Activated T-cell treated with anti-CD3 and anti-CD28 coated beads for 1 hour (primary cell): ENCODE measurements at regions not wholly inside any gene's neighbourhood (a gene's known extent, or its start where the extent isn't known, plus 50 kb on each side); places are given as distances from the start of the nearest gene placed in this dataset.

ENCODE experiments used
- DNase-seq: peaks from one replicate; pipeline ENCODE4 v3.0.0-alpha.2; 2020; ENCODE audit warnings: low read depth

DNA sequence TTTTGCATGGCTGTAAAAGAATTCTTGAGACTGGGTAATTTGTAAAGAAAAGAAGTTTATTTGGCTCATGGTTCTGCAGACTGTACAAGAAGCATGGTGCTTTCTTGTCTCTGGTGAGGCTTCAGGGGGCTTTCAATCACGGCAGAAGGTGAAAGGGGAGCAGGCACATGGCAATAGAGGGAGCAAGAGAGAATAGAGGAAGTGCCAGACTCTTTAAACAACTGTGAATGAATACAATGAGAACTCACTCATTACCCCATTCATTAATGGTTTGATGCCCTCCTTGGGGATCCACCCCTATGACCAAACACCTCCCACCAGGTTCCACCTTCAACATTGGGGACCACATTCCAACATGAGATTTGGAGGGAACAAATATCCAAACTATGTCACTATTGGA lies 463.5 kb downstream of the MTX2 start:
- no peak for DNase-seq

DNA sequence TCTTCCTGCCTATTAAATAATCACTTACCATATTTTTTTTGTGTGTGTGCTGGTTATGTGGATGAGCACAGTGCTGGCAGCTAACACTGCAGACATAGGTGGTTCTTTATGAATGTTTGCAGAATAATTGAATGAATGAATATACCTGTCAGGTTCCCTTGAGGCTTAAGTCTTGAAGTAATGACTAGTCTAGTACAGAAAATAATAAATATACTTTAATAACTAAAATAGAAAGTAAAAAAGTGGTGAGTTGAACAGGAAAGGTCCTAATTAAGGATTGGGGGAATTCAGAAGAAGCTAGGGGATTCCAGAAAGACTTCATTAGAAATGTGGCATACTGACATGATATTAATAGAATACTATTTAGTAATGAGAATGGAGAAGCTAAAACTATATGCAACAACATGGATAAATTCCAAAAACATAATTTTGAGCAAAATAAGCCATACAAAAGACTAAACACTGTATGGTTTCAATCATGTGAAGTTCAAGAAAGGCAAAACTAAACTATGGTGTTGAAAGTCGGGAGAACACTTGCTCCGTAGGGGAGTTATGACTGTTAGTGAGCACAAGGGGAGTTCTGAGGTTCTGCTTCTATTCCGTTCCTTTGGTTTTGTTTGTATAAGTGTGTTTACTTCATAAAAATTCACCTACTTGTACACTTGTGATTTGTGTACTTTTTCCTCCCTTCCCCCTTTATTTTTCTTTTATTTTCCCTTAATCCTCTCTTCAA lies 464.6 kb downstream of the MTX2 start:
- no peak for DNase-seq

DNA sequence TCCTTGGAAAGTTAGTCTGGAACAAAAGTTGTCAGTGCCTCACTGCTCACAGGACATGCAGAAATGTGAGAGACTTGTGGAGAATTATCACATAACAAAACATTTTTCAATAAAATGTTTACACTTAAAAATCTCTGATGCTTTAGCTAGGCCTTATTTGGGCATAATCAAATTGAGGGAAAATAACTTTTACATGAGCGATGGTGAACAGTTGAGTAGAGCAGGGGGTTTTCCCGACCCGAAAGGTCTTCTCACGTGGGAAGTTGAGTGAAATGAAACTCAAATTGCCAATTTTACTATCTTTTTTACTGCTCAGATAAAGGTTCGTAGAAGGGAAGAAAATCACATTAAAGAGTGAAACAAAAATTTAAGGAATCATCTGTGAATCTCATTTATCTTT lies 465.6 kb downstream of the MTX2 start:
- DNase-seq, result no peak

DNA sequence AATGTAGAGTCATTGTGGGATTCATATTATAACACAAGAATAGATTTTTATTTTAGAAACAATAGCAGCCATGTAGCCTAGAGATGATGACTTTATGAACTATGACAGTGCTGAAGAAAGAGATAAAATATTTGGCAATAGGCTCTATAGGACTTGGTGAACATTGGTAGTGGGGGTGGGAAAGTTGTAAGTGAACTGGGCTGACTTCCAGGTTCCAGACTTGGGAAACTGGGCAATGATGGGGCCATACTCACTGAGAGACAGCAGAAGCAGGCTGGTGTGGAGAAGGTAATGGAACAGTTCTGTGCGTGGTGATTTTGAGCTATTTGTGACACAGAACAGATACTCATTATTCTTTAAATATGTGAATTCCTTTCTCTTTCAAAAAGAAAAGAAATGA lies 470.3 kb upstream of the HNRNPA3 start:
- no peak for DNase-seq

DNA sequence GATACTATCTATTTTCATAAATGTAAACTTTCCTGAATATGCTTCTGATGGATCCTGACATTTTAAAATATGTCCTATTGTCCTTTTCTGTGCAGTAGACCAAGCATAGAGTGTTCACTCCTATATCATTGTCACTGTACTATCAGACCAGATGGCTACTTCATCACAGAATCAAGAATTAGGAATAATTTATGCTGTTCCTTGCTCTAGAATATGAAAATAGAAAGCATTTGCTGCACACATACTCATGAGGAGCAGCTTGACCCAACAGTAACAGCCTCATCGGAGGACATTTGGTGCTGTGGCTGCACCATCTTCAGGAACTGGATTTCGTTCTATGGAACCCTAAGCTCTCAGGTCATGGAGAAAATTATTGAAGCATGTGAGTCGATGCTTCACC lies 468.9 kb upstream of the HNRNPA3 start:
- DNase-seq, result no peak

DNA sequence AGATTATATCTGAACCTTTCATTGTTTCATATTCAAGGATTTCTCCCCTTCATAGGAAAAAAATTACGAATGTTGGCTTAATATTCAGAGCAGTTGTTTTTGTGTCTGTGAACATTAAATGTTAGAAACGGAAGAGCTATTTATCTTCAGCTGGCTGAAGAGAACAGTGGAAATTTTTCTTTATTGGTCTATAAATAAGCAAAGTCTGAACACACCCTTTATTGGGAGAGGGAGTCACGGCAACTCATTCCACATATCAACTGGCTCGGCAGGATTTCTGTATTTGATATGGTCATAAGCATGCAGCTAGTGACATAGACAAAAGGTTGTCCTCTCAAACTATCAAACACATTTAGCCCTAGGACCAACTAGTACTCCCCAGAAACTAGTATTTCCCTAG lies 468.4 kb upstream of the HNRNPA3 start:
- no peak for DNase-seq

DNA sequence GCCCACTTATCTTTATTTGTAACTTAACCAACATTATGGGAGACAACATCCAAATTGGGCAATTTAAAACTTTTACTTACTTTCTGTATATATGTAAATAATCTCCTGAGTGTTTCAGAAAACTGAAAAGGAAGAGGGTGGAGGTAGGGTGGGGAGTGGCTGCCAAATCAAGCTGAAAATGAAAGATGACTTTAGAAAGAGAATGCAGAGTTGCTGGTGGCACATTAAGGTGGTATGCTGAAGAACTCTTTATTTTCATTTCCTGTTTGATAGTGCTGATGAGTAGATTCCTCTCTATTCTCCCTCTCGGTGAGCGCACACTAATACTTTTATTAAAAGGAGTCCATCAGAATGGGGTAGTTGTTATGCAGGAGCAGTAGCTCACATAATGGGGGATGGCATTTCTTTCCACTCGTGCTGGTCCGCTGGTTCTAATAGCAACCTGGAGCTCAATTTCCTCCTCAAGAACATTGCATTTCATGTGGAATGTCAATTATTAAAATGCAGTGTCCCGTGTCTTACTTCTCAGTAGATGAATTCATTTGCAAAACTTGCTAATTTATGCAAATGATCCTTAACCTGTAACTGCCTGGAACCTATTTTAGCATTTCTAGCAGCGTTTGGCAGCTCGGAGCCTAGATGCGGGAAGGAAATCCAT lies 466.9 kb upstream of the HNRNPA3 start:
- DNase-seq, result no peak

DNA sequence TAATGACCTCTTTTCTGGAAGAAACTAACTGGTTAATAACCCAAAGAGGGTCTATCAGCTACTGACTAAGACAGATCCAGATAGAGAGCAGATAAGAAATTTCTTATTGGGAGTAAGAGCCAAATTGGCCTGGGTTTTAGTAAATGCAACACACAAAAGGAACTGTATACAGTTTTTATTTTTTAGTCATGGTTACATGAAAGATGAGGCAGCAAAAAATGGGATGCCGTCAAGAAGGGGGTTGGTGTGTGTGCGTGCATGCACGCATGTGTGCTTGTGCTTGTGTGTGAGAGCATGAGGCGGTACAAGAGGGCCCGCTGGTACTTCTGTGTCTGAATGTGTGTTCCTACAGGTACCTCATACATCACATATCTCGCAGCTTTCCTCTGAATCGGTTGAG lies 466.2 kb upstream of the HNRNPA3 start:
- no peak for DNase-seq

DNA sequence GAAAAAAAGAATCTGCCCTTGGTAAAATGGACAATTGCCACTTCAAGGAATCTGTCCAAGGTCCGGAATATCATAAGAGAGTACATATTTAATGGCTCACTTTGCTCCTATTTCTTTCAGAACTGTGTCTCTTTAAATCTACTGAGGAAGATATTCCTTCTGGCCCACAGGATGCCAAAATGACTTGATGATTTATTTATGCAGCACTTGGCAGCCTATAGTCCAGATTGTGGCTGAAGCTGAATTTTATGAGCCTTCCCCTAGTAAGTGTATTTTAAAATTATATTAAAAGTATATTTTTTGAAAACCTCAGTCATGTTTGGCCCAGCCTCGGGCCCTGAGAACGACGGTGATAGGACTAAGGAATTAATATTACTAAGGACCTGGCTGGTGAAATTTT lies 465.1 kb upstream of the HNRNPA3 start:
- DNase-seq, result no peak

DNA sequence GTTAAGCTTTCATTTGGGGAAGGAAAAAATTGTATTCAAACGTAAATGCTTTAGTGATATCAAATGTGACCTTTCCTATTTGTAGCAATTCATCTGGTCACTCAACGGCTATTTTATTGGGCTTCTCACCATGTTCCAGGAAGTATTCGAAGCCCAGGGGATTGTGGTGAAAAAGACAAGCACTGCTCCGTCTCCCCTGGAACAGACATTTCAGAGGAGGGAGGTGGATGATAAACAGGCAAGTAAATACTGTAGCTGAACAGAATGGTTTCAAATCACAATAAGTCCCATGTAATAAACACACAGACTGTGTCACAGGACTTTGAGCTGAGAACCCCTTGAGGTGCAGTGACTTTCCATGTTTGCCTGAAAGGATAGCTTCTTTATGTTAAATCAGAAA lies 464.7 kb upstream of the HNRNPA3 start:
- DNase-seq, result no peak

DNA sequence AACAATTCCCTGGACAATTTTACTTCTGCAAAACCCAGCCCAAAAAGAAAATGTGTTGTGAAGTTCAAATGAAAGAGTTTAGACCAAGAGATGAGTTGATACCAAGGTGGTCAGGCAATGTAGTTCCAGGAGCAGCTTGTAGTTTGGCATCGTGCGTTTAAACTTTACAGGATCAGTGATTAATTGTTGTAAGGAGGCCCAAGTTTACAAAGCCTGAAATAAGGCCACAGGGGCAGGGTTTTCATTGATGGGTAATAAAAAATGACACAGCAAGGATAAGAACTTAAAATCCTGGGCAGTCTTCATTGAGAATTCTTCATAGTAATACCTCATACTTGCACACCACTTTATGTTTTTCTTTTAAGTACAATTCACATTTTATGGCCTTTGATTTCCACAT lies 463.9 kb upstream of the HNRNPA3 start:
- no peak for DNase-seq

DNA sequence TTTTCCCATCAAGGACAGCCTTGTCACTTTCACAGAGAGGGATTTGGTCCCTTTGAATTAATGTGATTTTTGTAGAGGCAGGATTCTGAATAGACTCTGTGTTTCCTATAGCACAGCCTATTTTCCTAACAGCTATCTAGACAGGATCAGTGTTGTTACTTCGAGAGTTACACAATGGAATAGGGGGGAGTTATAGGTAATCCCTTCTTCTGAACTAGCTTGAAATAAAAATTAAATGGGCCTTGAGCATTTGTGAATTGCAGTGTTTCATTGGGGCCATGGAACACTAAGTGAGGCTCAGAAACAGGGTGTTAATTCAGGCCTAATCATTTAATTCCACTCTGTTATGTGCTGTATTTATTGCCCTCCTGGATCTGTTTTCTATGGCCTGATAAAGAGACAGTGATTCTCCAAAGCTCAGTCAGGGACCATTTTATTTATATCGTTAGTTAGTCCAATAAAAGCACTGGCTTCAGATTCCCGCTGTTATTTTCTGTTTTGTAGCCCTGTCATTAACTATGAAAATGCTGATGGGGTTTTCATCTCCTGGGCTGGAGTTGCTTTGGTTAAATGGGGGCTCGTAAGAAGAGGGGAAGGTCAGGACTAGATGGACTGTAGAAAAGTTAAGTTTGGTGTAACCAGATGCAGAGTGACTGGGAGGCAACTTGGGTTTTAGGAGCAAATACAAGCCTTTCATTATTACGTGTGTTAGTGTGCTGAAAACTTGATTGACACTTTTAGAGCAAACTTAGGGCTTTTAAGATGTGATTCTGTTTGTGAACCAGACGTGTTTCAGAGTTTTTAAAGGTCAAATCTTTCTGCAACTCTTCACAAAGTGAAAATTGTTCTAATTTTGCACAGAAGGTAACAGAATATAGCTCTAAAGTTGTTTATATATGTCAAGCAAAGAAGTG lies 461.0 kb upstream of the HNRNPA3 start:
- DNase-seq, result no peak

DNA sequence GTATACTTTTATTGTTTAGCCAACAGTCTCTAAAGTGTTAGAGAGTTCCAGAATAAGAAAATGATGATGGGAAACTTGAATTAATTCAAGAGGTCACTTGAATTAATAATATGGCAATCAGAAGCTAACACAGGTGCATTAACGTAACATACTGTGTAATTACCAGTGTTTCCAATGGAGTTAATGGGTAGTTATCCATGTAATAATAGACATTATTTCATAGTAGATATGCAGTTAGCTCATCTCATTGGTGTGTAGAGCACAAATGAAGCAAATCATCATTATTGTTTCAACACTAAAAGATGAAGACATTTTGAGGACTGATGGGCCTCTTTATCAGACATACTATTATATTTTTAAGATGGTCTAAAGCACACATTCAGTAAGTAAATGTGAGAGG lies 460.3 kb upstream of the HNRNPA3 start:
- no peak for DNase-seq

DNA sequence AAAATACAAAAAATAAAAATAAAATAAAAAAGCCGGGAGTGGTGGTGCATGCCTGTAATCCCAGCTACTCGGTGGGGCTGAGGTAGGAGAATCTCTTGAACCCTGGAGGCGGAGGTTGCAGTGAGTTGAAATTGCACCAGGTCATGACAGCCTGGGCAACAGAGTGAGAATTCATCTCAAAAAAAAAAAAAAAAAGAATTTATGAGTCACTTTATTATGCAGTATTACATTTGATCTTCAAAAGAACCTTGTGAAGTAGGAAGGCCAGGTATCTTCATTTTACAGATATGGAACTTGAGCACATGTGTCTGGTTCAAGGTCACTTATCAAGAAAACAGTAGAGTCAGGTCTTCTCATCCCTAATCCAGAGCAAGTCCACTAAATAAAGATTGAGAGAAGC lies 459.4 kb upstream of the HNRNPA3 start:
- no peak for DNase-seq

DNA sequence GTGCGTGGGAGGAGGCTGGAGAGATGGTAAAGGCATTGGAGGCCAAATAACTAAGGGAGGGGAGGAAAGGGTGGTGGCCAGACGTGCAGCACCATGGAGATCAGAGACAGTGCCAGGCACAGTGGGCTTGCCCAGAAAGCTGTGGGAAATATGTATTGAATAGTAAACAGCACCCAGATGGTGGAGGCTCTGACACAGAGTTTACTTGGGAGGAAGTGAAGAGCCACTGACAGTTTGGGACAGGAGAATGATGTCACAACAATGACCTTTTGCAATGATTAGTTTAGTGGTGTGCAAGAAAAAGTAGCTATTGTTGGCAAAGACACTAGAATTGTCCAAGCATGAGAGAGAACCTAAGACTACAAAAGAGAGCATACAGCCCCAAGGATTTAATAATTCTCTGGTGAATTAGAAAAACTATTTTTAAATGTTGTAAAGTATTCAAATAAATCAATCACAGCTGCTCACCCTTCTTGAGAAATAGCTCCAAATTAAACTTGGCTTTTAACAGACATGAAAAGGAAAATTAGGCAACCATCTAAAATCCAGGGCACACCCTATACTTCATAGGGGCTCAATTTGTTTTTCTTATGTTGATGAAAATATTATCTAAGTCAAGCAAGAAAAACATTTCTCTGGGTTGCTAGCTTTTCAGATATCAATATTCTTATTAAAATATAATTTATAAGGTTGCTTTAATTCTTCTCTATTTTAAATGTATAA lies 458.7 kb upstream of the HNRNPA3 start:
- no peak for DNase-seq

DNA sequence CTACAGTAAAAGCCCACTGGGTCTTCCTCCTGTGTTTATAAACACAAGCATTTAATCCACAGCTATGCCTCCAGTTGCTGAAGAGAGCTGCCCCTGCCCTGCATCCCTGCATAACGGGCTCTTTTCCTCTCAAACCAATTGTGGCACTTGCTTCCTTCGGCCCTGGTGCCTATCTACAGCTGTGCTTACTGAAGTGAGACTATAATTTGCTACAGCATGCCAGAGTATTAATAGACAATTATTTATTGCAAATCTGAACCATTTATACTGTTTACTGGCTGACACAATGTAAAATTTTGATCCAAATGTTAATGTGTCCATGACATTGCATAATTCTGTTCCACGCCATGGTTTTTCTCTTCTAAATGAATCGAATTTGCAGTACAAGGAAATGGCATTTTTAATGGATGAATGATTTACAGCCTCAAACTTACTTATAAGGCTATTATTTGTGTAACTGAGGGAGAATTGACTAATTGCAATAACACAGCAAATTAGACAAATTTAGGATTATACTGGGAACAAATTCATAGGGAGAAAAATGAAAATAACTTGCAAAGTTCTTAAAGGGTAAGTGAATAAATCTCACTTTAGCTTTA lies 457.0 kb upstream of the HNRNPA3 start:
- DNase-seq, result no peak

DNA sequence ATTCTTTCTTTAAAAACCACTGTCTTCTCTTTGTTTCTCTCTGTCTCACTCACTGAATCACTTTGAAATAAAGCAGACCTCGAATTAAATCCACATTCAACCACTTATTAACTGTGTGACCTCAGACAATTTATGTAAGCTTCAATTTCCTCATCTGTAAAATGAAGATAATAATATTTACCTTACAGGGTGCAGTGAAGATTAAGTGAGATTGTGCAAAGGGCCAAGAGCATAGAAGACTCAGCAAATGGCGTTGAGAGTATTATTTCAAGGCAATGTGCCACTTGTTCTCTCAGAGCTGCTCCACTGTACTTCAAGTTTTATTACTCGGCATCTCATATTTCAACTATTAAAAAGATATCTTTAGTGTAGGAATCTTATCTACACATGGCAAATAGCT lies 454.2 kb upstream of the HNRNPA3 start:
- no peak for DNase-seq

DNA sequence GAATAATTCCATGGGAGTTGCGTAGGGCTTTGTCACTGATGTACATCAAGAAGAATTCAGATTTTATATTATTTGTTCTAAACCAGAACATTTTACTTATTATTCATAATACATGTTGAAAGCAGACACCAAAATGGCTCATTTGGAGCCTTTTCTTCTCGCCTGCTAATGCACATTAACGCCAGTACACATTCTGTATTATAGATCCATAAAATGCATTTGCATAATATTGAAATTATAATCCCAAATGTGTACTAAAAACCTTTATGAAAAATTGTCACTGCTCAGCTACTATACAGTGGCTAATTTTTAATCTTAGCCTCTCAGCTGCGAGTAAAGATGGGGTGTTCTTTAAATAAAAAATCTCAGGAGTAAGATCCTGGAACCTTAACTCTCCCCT lies 452.2 kb upstream of the HNRNPA3 start:
- DNase-seq, result no peak

DNA sequence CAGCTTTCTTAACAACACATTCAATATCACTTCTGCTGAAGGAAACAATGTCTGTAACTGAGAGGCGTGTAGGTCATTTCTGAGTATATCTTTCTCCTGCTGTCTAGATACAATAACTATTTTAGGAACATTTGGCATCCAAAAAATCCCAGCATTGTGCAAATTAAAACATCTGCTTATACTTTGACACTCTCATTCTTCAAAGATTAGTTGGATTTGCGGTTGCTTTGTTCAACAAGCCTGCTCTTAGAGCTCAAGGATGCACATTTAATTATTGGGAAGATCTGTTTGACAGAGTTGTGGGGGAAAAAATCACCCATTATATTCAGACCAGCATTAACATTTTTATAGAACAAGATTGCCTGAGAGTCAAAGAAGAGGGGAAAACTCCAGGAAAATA lies 449.5 kb upstream of the HNRNPA3 start:
- no peak for DNase-seq

DNA sequence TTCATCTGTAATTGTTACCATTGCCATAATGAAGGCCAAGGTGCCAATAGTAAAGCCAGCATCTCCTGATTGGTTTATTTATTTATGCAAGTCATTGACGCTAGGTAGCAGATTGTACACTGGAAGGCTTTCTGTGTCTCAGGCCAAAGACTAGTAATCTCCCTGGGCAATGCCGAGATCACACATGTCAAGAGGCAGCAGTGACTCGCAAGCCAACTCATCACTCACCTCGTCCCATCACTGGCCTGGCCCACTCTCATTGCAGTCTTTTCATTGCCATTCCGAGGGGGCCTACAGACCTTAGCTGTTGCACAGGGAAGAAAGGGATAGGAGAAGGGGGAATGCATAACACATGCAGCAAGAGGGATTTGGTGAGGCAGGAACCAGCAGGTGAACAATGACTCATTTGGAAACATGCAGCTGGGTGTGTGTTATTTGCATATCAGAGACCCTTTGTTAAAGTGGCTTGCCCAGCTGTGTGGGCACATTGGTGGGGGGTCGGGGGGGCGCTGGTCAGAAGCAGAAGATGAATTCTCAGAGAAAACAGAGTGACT lies 448.7 kb upstream of the HNRNPA3 start:
- no peak for DNase-seq

DNA sequence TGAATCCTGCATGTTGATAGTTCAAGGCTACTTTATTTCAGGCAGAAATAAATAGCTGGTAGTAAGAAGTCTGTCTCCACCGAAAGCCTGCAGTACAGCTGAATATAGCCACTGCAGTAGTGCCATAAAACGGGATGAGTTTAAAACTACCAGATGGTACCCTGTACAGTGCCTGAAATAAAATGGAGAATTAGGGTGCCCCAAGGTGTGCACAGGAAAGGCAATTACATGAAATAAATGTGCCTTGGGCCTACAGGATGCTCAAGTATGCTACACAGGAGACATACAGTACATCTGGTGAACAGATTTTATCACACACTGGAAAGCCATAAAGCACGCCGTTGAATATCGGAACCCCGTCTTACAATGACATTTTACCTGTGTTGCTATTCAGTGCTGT lies 447.7 kb upstream of the HNRNPA3 start:
- DNase-seq, result no peak

DNA sequence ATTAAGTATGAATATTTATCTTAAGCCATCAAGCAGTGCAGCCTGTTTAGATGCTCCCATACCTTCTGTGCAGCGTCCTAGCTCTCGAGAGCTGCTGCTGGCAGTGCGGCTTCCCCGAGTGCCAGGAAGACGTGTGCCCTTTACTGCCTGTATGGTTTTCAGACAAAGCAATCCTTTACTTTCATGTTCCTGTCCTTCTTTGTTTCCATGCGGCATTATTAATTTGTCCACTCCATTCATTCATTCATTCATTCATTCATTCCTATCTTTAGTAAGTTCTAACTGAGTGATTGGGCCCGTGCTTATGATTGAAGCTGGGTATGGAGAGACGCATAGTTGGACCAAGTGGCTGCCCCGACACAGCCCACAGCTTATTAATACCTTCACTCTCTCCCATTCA lies 446.6 kb upstream of the HNRNPA3 start:
- no peak for DNase-seq
